NCI-H2107 treated with DMSO at 0.1 percent for 48 hours (cell line): ENCODE measurements at regions not wholly inside any gene's neighbourhood (a gene's known extent, or its start where the extent isn't known, plus 50 kb on each side); places are given as distances from the start of the nearest gene placed in this dataset.

ENCODE experiments used
- DNase-seq: peaks from one replicate; lab custom pipeline; 2025; ENCODE audit not compliant: unreplicated experiment; lab: John Stamatoyannopoulos, UW

GRCh38 chr13:52975969-52976368, 52.6 kb upstream of the OLFM4 start:
- DNase-seq, result no peak

- DNase-seq, result no peak
Observed at GRCh38 chr13:52975161-52975560, 53.5 kb upstream of the OLFM4 start.

DNA sequence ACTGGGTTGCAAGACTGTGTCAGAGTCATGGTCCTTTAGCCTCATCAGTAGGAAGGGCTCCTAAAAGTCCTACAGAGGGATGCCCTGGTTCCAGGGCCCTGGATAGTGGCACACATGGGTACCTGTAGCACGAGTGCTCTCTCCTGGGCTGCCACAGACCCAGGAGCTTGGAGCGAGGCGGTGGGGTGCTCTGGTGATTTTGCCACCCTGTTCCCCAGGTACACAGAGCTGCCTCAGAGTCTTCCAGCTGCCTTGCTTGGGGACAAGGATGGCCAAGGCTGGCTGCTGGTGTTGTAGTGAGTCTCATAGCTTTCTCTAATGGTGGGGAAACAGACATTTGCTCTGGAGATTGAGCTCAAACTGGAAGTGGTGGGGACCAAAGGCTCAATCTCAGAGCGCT, 53.9 kb upstream of the OLFM4 start:
- DNase-seq, result no peak

DNA sequence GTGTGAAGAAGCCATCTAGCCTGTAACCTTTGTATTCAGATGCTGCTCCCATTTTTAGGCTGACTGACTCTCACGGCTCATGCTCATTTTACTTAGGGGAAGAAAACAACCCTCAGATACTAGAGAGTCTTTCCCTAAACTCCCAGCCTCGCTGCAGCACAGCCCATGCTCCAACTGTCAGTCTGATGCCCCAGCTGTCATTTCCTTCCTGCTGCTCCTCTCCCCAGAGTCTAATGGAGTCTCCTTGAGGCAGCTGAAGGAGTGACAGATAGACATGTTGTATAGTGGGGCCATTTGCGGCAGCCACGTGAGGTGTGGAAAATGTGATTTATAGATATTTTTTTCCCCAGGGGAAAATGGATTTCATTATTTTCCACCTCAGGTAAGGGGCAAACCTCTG, 59.2 kb upstream of the OLFM4 start:
- no peak for DNase-seq

DNA sequence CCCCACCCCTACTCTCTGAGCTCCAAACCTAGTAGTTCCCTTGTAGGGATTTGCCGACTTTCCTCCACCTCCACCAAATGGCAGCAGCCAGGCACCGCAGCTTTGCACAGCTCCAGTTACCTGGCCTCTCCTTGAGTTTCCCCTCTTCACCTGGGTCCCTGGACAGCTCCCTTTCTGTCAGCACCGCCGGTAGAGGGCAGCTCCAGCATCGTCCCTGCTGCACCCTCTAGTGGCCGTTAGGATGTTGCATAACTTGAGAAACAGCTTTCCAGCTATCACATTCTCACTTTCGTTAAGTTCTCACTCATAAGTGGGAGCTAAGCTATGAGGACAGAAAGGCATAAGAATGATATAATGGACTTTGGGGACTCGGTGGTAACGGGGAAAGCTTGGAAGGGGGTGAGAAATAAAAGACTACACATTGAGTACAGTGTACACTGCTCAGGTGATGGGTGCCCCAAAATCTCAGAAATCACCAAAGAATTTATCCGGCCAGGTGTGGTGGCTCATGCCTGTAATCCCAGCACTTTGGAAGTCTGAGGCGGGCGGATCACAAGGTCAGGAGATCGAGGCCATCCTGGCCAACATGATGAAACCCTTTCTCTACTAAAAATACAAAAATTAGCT, 60.4 kb upstream of the OLFM4 start:
- DNase-seq, result peak; percentile 89

GRCh38 chr13:52961987-52962386, 66.6 kb upstream of the OLFM4 start:
- DNase-seq, result no peak

- DNase-seq, result peak; percentile 32
Observed at GRCh38 chr13:52961256-52961910, 67.2 kb upstream of the OLFM4 start.

DNA sequence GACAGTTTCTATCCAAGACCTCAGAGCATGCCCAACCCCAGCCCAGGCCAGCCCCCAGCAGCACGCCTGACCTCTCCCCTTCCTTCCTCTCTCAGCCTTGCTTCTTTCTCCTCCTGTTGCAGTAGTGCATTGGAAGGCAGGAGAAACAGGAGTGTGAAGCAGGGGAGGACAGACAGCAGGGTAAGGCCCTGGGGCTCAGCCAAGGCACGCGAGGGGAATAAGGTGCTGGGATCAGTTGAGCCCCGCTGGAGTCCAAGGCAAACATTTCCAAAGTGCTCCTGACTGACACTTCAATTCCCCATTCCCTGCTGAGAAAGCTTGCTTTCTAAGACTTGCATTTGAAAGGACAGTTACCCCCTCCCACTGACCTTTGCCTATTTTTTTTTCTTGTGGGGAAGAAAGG, 73.1 kb upstream of the OLFM4 start:
- DNase-seq, result no peak

DNA sequence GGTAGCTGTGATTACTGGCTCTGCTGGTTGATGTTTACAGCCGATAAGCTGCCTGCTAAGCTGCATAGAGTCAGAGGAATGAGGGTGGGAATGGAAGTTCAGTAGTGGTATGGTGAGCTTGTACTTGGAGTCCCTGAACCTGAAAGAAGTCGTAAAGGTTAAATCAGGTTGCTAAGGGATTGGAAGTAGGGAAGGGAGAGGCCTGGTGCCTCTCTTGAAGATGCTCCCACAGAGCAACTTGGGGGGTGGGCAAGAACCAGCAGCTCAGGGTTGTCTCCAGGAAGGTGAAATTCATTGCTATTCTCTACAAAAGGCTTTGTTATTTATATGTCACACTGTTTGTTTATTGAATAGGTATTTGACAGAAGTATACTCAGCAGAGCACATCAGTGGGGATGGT, 73.8 kb upstream of the OLFM4 start:
- no peak for DNase-seq

- no peak for DNase-seq
Observed at GRCh38 chr13:52950436-52950956, 78.1 kb upstream of the OLFM4 start.

DNA sequence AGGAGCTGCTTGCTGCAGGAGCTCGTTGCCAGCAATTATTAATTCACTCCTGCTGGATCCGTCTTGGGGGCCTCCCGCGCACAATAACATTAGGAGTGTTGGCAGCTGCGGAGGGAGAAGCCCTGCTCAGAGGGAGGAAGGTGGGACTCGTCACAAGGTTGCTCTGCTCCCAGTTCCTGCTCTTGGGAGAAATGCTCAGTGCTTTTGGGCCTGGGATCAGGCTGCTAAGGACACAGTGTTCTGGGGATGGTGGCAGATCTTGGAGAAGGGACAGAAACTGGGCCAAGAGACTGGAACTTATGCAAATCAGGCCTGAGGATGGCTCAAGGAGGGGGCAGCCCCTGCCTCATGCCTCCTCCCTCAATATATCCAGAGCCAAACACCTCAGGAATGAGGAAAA, 78.9 kb upstream of the OLFM4 start:
- no peak for DNase-seq

DNA sequence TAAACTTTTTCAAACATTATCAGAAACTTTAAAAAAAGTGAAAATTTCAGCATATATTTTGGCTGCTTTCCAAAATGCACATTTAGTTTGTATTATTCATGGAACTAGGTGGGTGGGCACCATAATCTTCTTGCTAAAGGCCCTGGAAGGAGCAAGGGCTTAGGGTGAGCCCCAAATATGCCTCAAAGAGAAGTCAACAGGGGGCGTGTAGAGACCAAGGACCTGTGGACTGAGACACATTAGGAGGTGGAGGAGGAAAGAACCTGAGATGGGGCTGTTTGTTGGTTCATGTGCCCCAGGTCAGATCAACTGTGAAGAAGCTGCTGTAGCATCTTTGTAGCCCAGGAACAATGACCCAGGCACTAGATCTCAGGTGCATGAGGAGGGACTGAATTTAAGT, 79.6 kb upstream of the OLFM4 start:
- DNase-seq, result no peak

GRCh38 chr13:52947921-52948373, 80.7 kb upstream of the OLFM4 start:
- no peak for DNase-seq

GRCh38 chr13:52945348-52945747, 83.3 kb upstream of the OLFM4 start:
- no peak for DNase-seq

- no peak for DNase-seq
Observed at GRCh38 chr13:52944697-52945096, 83.9 kb upstream of the OLFM4 start.

GRCh38 chr13:52938065-52938464, 89.6 kb upstream of the PCDH8 start:
- no peak for DNase-seq

- DNase-seq, result no peak
Observed at GRCh38 chr13:52936806-52937205, 88.4 kb upstream of the PCDH8 start.

GRCh38 chr13:52934258-52934657, 85.8 kb upstream of the PCDH8 start:
- no peak for DNase-seq

DNA sequence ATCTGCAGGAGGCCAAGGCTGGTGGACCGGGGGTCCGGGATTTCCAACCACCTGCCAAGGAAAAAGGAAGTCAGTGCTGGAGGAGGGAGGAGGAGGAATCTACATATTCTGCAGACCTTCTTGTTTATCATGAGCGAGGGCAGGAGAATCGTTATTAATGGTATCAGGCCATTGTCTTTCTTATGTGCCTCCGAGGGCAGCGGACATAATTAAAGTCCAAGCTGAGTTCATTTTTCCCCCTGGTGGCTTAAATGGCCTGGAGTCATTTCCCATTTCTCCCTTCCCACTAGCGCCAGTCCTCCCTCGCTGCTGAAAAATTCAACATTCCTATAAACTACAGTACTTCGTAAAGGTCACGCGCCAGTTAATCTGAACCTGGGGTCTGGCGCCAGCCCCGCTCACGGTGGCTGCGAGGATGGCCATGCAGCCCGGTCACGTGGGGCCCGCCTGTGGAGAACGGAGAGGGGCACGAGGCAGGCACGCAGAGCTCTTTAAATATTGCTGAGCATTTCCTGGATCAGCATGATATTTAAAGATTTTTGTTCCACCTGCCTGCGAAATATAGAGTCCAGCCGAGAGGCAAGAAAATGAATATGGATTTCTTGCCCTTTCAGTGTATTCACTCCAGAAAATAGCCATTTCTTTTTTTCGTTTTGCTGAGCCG, 85.2 kb upstream of the PCDH8 start:
- DNase-seq, result no peak

DNA sequence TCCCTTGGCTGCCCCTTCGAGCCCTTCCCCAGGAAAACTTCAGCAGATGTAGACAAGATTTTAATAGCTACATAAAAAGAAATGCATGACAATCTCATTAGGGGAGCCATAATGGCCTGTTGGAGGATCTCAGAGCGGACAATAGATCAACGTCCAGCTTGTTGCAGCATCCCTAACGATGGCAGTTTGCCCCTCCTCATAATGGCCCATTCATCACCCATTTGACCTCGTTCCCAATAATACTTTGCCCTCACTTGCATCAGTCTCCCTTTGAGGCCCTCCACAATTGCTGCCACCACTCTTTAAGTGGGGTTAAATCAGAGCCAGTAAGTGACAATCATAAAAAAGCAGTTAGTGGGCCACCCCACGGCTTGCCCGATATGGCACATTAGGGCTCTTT, 84.7 kb upstream of the PCDH8 start:
- DNase-seq, result no peak

- no peak for DNase-seq
Observed at GRCh38 chr13:52932649-52933048, 84.2 kb upstream of the PCDH8 start.
